HCT116 (cell line): ENCODE measurements at regions not wholly inside any gene's neighbourhood (a gene's known extent, or its start where the extent isn't known, plus 50 kb on each side); places are given as distances from the start of the nearest gene placed in this dataset.

Experiments
- CBX3 ChIP-seq: IDR thresholded peaks from 2 replicates; pipeline ENCODE4 v1.6.1; 2012; ENCODE audit warnings: low read depth
- CEBPB ChIP-seq: IDR thresholded peaks from 2 replicates; pipeline ENCODE4 v1.6.1; 2012; ENCODE audit warnings: low read depth
- CTCF ChIP-seq, 3 experiments: fragments of 200-600 bp in 1 of 3; sonication (generic) in 1 of 3; IDR thresholded peaks in 2 of 3; conservative IDR thresholded peaks in 1 of 3; 2 replicates each; pipeline ENCODE4 v1.5.1; 2012 to 2017; ENCODE audit warnings: low read depth in 2 of 3, low read length in 2 of 3, antibody characterized with exemption in 1 of 3, borderline replicate concordance in 1 of 3, control low read depth in 1 of 3, mild to moderate bottlenecking in 1 of 3, mixed read lengths in 1 of 3, mixed run types in 1 of 3, moderate library complexity in 1 of 3; ENCODE audit not compliant: insufficient read depth in 1 of 3
- EGR1 ChIP-seq: IDR thresholded peaks from 2 replicates; pipeline ENCODE4 v1.6.1; 2012; ENCODE audit warnings: low read depth
- ELF1 ChIP-seq: IDR thresholded peaks from 2 replicates; pipeline ENCODE4 v1.6.1; 2012; ENCODE audit warnings: low read depth, borderline replicate concordance
- EZH2 ChIP-seq: fragments of 200-600 bp; sonication (generic); IDR thresholded peaks from 2 replicates; pipeline ENCODE4 v1.6.1; 2017; ENCODE audit warnings: antibody characterized with exemption, mixed run types
- POLR2A ChIP-seq: IDR thresholded peaks from 2 replicates; pipeline ENCODE4 v1.7.0; 2011; ENCODE audit warnings: borderline replicate concordance; ENCODE audit not compliant: insufficient read depth, insufficient read length; ENCODE audit errors: extremely low read depth
- REST ChIP-seq: IDR thresholded peaks from 2 replicates; pipeline ENCODE4 v1.6.1; 2012; ENCODE audit warnings: low read depth
- SP1 ChIP-seq: IDR thresholded peaks from 2 replicates; pipeline ENCODE4 v1.6.1; 2012; ENCODE audit warnings: low read depth
- SRF ChIP-seq: IDR thresholded peaks from 2 replicates; pipeline ENCODE4 v1.6.1; 2012; ENCODE audit warnings: low read depth
- TCF7L2 ChIP-seq: IDR thresholded peaks from 2 replicates; pipeline ENCODE4 v1.7.0; 2011; ENCODE audit warnings: borderline replicate concordance, inconsistent platforms; ENCODE audit not compliant: insufficient read depth, insufficient read length; ENCODE audit errors: extremely low read depth
- YY1 ChIP-seq: IDR thresholded peaks from 2 replicates; pipeline ENCODE4 v1.6.1; 2011; ENCODE audit warnings: low read length, low read depth, moderate library complexity, mild to moderate bottlenecking; ENCODE audit not compliant: insufficient replicate concordance; ENCODE audit errors: extremely low read depth
- ZBTB33 ChIP-seq: IDR thresholded peaks from 2 replicates; pipeline ENCODE4 v1.6.1; 2011; ENCODE audit warnings: mild to moderate bottlenecking, low read length, moderate library complexity; ENCODE audit not compliant: insufficient replicate concordance; ENCODE audit errors: extremely low read depth

- TF ChIP-seq POLR2A (no peak), SRF (no peak), CTCF (IDR thresholded peaks at IDR 0.05 in 2 of 3, conservative IDR thresholded peaks at IDR 0.05 in 1 of 3; ENCODE audit: borderline replicate concordance in 1 of 3, insufficient read depth in 1 of 3, low read depth in 2 of 3, low read length in 2 of 3) (no peak), ELF1 (no peak), EGR1 (no peak), YY1 (no peak), EZH2 (no peak), REST (no peak), CBX3 (no peak), ZBTB33 (no peak), CEBPB (no peak), SP1 (no peak), TCF7L2 (no peak)
Observed at GRCh38 chr1:56291374-56291919, 287.9 kb downstream of the PLPP3 start.
